T-helper 9 cell (primary cell): ENCODE measurements at regions not wholly inside any gene's neighbourhood (a gene's known extent, or its start where the extent isn't known, plus 50 kb on each side); places are given as distances from the start of the nearest gene placed in this dataset.

Source experiments
- DNase-seq: peaks from one replicate; pipeline ENCODE4 v3.0.0-alpha.2; 2020

DNA sequence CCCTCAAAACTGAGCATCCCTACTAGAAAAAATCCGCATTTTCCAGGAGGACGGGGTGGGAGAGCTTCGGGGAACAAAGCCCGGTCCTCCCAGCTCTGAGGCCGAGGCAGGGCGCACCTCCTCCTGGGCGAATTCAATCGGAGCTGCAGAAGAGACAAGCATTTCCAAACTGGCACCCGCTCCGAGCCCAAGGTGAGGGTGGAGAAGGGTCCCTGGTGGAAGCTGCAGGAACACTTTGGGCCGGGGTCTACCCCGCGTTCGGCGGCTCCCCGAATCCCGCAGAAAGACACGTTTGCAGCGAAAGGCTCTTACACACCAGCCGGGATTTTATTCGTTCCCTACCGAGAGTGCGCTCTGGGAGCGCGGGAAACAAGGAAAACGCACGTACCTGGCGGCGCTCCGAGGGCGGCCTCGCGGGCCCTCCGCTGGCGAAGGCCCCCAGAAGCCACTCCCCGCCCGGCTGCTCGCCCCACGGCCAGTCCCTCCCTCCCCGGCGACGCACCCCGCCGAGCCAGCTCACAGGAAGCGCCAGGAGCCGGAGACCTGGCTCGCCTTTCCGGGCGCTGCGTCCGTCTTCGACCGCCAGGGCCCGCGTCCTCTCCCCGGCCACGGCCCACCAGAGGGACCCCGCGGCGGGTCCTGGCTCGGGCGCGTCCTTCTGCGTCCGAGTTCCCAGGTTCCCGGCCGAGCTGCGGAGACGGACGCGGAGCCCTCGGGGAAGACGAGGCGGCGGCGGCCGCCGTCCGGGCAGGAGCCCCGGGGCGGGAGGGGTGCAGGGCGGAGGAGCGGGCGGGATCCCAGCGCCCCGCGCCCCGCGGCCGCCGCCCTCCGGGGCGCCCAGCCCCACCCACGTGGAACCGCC, 49.8 kb upstream of the BAHCC1 start:
- DNase-seq: peak; percentile 31
